ENCODE measurements at regions not wholly inside any gene's neighbourhood (a gene's known extent, or its start where the extent isn't known, plus 50 kb on each side); places are given as distances from the start of the nearest gene placed in this dataset.

GRCh38 chr7:3106361-3106826 lies 62.7 kb upstream of the CARD11 start:
- Mint-ChIP-seq H3K27me3 (no peaks in the 10 kb centered on the region), H3K4me3 (ENCODE audit: low read depth) (no peak overlapping the region), H3K36me3 (ENCODE audit: insufficient read depth) (no peaks in the 10 kb centered on the region), H3K27ac (no peak overlapping the region), H3K9me3 (ENCODE audit: low read depth) (no peaks in the 10 kb centered on the region), H3K4me1 (ENCODE audit: low read depth) (peaks cover 8% of the 10 kb centered on the region)
- TF ChIP-seq, protein P1, sequence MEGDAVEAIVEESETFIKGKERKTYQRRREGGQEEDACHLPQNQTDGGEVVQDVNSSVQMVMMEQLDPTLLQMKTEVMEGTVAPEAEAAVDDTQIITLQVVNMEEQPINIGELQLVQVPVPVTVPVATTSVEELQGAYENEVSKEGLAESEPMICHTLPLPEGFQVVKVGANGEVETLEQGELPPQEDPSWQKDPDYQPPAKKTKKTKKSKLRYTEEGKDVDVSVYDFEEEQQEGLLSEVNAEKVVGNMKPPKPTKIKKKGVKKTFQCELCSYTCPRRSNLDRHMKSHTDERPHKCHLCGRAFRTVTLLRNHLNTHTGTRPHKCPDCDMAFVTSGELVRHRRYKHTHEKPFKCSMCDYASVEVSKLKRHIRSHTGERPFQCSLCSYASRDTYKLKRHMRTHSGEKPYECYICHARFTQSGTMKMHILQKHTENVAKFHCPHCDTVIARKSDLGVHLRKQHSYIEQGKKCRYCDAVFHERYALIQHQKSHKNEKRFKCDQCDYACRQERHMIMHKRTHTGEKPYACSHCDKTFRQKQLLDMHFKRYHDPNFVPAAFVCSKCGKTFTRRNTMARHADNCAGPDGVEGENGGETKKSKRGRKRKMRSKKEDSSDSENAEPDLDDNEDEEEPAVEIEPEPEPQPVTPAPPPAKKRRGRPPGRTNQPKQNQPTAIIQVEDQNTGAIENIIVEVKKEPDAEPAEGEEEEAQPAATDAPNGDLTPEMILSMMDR (IDR thresholded peaks at IDR 0.05; ENCODE audit: unreplicated experiment) = no peak
- DNase-seq (ENCODE audit: low spot score, unreplicated experiment) = no peak

- Mint-ChIP-seq H3K4me1 (ENCODE audit: low read depth) (peaks cover 10% of the 10 kb centered on the region), H3K27me3 (no peaks in the 10 kb centered on the region), H3K36me3 (ENCODE audit: insufficient read depth) (no peaks in the 10 kb centered on the region), H3K4me3 (ENCODE audit: low read depth) (no peak overlapping the region), H3K27ac (no peak overlapping the region), H3K9me3 (ENCODE audit: low read depth) (no peaks in the 10 kb centered on the region)
- no peak for DNase-seq (ENCODE audit: low spot score, unreplicated experiment)
- TF ChIP-seq, protein P1 (IDR thresholded peaks at IDR 0.05; ENCODE audit: unreplicated experiment) = no peak
Measured at GRCh38 chr7:3107228-3107763, 63.6 kb upstream of the CARD11 start.

GRCh38 chr7:3107889-3108570 lies 64.4 kb upstream of the CARD11 start:
- TF ChIP-seq, protein P1 (IDR thresholded peaks at IDR 0.05; ENCODE audit: unreplicated experiment) = no peak
- Mint-ChIP-seq H3K27me3 (no peaks in the 10 kb centered on the region), H3K36me3 (ENCODE audit: insufficient read depth) (peaks cover 2% of the 10 kb centered on the region), H3K27ac (no peak overlapping the region), H3K4me1 (ENCODE audit: low read depth) (peaks cover 10% of the 10 kb centered on the region), H3K4me3 (ENCODE audit: low read depth) (no peak overlapping the region), H3K9me3 (ENCODE audit: low read depth) (peaks cover 3% of the 10 kb centered on the region)
- no peak for DNase-seq (ENCODE audit: low spot score, unreplicated experiment)

GRCh38 chr7:3109311-3109915 lies 65.7 kb upstream of the CARD11 start:
- H3K27me3 Mint-ChIP-seq = no peaks in the 10 kb centered on the region
- H3K36me3 Mint-ChIP-seq (ENCODE audit: insufficient read depth) = peaks cover 2% of the 10 kb centered on the region
- H3K9me3 Mint-ChIP-seq (ENCODE audit: low read depth) = peaks cover 13% of the 10 kb centered on the region
- H3K27ac Mint-ChIP-seq = no peak overlapping the region
- peaks cover 10% of the 10 kb centered on the region for H3K4me1 Mint-ChIP-seq (ENCODE audit: low read depth)
- TF ChIP-seq, protein P1 (IDR thresholded peaks at IDR 0.05; ENCODE audit: unreplicated experiment) = no peak
- DNase-seq (ENCODE audit: low spot score, unreplicated experiment) = no peak
- no peak overlapping the region for H3K4me3 Mint-ChIP-seq (ENCODE audit: low read depth)

DNA sequence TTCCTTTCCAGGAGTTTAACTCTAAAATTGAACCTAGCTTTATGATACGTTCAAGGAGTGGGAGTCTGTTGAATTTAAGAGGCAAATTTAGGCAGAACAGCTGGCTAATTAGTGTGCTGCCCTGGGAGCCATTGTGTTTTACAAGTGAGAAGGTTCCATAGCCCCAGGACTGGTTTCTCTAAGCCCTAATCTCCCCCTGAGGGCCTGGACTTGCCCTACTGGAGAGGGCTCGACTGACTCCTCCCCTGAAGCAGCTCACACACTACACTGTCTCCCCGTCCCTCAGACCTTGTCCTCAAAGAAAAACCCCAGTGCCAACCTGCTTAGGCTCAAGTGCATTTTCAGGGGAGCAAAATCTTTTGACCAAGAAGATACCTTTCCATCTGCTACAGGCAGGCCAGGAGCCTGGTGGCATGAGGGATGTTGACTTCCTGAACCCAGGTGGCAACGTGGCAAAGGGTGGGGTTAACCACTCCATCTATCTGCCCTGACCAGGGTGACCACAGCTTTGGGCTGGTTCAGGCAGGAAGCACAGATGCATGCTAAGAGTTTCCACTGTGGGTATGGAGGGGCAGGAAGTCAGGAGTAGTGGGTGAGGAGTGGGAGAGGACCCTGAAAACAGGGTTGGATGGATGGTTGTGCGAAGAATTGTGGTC lies 68.9 kb upstream of the CARD11 start:
- Mint-ChIP-seq H3K27ac (peak overlapping the region; percentile 80), H3K27me3 (no peaks in the 10 kb centered on the region), H3K4me3 (ENCODE audit: low read depth) (no peak overlapping the region), H3K4me1 (ENCODE audit: low read depth) (peaks cover 23% of the 10 kb centered on the region), H3K9me3 (ENCODE audit: low read depth) (peaks cover 27% of the 10 kb centered on the region), H3K36me3 (ENCODE audit: insufficient read depth) (peaks cover 2% of the 10 kb centered on the region)
- TF ChIP-seq, protein P1 (IDR thresholded peaks at IDR 0.05; ENCODE audit: unreplicated experiment) = no peak
- DNase-seq (ENCODE audit: low spot score, unreplicated experiment) = no peak
